ENCODE measurements at regions not wholly inside any gene's neighbourhood (a gene's known extent, or its start where the extent isn't known, plus 50 kb on each side); places are given as distances from the start of the nearest gene placed in this dataset.
"Not testable (repeated sequence)": the region's sequence is repeated elsewhere in the genome, so short reads cannot be mapped to it uniquely, and the experiment has no call there.

DNA sequence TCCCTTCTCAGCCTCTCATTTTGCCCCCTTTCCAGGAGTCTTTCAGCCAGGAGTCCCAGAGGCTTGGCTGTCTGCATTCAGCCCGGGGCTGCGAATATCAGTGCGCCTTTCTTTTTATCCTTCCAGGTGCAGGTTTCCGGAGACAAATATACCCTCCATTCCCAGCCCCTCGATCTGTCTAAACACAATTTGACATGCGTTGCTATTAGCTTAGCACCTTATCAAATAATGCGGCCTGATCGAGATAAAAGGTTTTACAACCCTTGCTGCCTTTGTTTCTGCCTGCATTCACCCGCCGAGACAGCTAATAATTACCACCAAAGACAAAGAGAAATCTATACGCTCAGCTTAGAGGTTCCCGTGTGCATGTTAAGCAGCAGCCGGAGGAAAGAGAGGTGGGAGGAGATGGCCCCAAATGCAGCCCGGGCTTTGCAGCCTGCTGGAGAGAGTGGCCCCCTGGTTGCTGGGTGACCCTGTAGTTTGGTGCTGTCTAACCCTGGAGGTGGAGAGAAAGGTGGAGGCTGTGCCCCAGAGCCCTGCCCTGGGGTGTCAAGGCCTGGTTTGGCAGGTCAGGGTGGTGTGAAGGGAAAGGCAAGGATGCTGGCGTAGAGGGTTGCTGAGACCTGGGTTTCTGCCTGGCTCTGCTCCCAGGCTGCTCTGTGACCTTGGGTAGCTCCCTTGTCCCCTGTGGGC is 185.3 kb downstream of the RPS24 start:
- Histone ChIP-seq H3K27ac (ENCODE audit: low read depth in 1 of 2, low read length in 1 of 2) (no peak overlapping the region), H3K4me1 (ENCODE audit: control insufficient read depth in 5 of 5, insufficient read depth in 5 of 5, low read length in 5 of 5) (peaks cover 0 to 34% (median 6%) of the 10 kb centered on the region in 5 donors), H3K36me3 (ENCODE audit: control insufficient read depth in 4 of 4, insufficient read depth in 4 of 4, low read length in 4 of 4) (no peaks in the 10 kb centered on the region), H3K9me3 (ENCODE audit: control insufficient read depth in 4 of 4, insufficient read depth in 3 of 4, low read length in 3 of 4) (no peaks in the 10 kb centered on the region), H3K27me3 (ENCODE audit: control insufficient read depth in 3 of 3, insufficient read depth in 3 of 3, low read length in 2 of 3) (no peaks in the 10 kb centered on the region), H3K9ac (ENCODE audit: insufficient read depth in 1 of 2, low read length in 2 of 2) (no peak overlapping the region), H3K4me3 (no peak overlapping the region)
- WGBS, 2 donors, result 92% methylated on average over 15 of the region's 15 CpGs
- ATAC-seq (ENCODE audit: insufficient read depth, low FRiP score) (no peak), DNase-seq (no peak)
- TF ChIP-seq CTCF (IDR thresholded peaks at IDR 0.05; ENCODE audit: control extremely low read depth, extremely low read depth), result no peak

GRCh38 chr10:78219568-78219967 is 185.9 kb downstream of the RPS24 start:
- 80 to 94% methylated on average over 4 of the region's 4 CpGs for WGBS, 2 donors
- ATAC-seq (ENCODE audit: insufficient read depth, low FRiP score); H3K4me3 ChIP-seq; H3K27me3 ChIP-seq (ENCODE audit: control insufficient read depth in 3 of 3, insufficient read depth in 3 of 3, low read length in 2 of 3); H3K9ac ChIP-seq (ENCODE audit: insufficient read depth in 1 of 2, low read length in 2 of 2); H3K36me3 ChIP-seq (ENCODE audit: control insufficient read depth in 4 of 4, insufficient read depth in 4 of 4, low read length in 4 of 4); H3K9me3 ChIP-seq (ENCODE audit: control insufficient read depth in 4 of 4, insufficient read depth in 3 of 4, low read length in 3 of 4); DNase-seq; H3K27ac ChIP-seq (ENCODE audit: low read depth in 1 of 2, low read length in 1 of 2): not testable (repeated sequence)
- H3K4me1 ChIP-seq (ENCODE audit: control insufficient read depth in 5 of 5, insufficient read depth in 5 of 5, low read length in 5 of 5), result peaks cover 0 to 34% (median 7%) of the 10 kb centered on the region in 5 donors

DNA sequence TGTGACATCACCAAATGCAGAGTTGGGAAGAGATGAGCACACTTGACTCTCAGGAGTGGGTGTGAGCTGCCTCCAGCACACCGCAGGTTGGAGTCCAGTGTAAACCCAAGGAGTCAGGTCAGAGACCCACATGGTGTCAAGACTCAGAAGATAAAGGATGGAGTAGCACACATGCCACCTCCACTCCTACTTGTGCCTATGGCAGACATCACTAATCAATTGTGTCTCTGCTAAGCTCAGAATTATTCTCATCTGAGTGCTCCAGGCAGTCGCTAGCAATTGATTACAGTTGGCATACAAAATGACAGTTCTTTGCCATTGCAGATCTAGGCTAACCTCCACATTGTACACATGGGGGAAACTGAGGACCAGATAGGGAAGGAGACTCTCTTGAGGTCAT is 187.1 kb downstream of the RPS24 start:
- Histone ChIP-seq H3K27ac (ENCODE audit: low read depth in 1 of 2, low read length in 1 of 2) (no peak overlapping the region), H3K4me1 (ENCODE audit: control insufficient read depth in 5 of 5, insufficient read depth in 5 of 5, low read length in 5 of 5) (peaks cover 0 to 28% (median 9%) of the 10 kb centered on the region in 5 donors), H3K9ac (ENCODE audit: insufficient read depth in 1 of 2, low read length in 2 of 2) (no peak overlapping the region), H3K27me3 (ENCODE audit: control insufficient read depth in 3 of 3, insufficient read depth in 3 of 3, low read length in 2 of 3) (no peaks in the 10 kb centered on the region), H3K4me3 (no peak overlapping the region), H3K9me3 (ENCODE audit: control insufficient read depth in 4 of 4, insufficient read depth in 3 of 4, low read length in 3 of 4) (no peaks in the 10 kb centered on the region), H3K36me3 (ENCODE audit: control insufficient read depth in 4 of 4, insufficient read depth in 4 of 4, low read length in 4 of 4) (no peaks in the 10 kb centered on the region)
- 97 to 98% methylated on average over 2 of the region's 2 CpGs for WGBS, 2 donors
- no peak for ATAC-seq (ENCODE audit: insufficient read depth, low FRiP score)
- DNase-seq, result no peak
- TF ChIP-seq CTCF (IDR thresholded peaks at IDR 0.05; ENCODE audit: control extremely low read depth, extremely low read depth), result no peak

- Histone ChIP-seq H3K9ac (ENCODE audit: insufficient read depth in 1 of 2, low read length in 2 of 2) (no peak overlapping the region), H3K4me1 (ENCODE audit: control insufficient read depth in 5 of 5, insufficient read depth in 5 of 5, low read length in 5 of 5) (peaks cover 0 to 18% (median 7%) of the 10 kb centered on the region in 5 donors), H3K4me3 (no peak overlapping the region), H3K27me3 (ENCODE audit: control insufficient read depth in 3 of 3, insufficient read depth in 3 of 3, low read length in 2 of 3) (no peaks in the 10 kb centered on the region), H3K27ac (ENCODE audit: low read depth in 1 of 2, low read length in 1 of 2) (no peak overlapping the region), H3K9me3 (ENCODE audit: control insufficient read depth in 4 of 4, insufficient read depth in 3 of 4, low read length in 3 of 4) (no peaks in the 10 kb centered on the region), H3K36me3 (ENCODE audit: control insufficient read depth in 4 of 4, insufficient read depth in 4 of 4, low read length in 4 of 4) (no peaks in the 10 kb centered on the region)
- WGBS, 2 donors, result 88 to 91% methylated on average over 11 of the region's 11 CpGs
- ATAC-seq (ENCODE audit: insufficient read depth, low FRiP score) (no peak), DNase-seq (no peak)
- TF ChIP-seq CTCF (IDR thresholded peaks at IDR 0.05; ENCODE audit: control extremely low read depth, extremely low read depth), result no peak
Measured at GRCh38 chr10:78222096-78222790, 188.6 kb downstream of the RPS24 start.

Data from lung (tissue), 11 donors.